ENCODE measurements at regions not wholly inside any gene's neighbourhood (a gene's known extent, or its start where the extent isn't known, plus 50 kb on each side); places are given as distances from the start of the nearest gene placed in this dataset.

DNA sequence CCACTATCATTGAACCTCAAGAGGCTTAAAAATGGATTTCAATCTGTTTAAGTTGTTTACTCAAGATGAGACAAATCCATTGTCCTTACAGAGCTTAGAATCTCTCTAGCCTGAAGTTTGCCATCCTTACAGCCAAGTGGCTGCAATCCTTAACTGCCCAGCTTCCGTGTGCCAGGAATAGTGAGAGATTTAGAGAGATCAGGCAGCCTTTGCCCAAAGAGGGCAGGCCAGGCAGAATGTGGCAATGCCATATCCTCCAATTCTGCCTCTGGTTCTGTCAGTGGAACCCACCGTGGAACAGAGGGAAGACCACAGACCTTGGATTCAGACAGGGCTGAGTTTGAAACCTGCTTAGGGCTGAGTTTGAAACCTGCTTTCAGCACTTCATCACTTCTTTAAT is 374.3 kb downstream of the VPS13C start:
- no peak for DNase-seq (ENCODE audit: low read depth)
- TF ChIP-seq CTCF (conservative IDR thresholded peaks at IDR 0.05; ENCODE audit: low read depth, low read length), result no peak
- H3K4me3 ChIP-seq (ENCODE audit: low read depth, low read length), result no peak overlapping the region

- TF ChIP-seq CTCF (conservative IDR thresholded peaks at IDR 0.05; ENCODE audit: low read depth, low read length), result no peak
- DNase-seq (ENCODE audit: low read depth), result no peak
These were observed 374.7 kb downstream of the VPS13C start for GRCh38 chr15:61685534-61685933.

DNA sequence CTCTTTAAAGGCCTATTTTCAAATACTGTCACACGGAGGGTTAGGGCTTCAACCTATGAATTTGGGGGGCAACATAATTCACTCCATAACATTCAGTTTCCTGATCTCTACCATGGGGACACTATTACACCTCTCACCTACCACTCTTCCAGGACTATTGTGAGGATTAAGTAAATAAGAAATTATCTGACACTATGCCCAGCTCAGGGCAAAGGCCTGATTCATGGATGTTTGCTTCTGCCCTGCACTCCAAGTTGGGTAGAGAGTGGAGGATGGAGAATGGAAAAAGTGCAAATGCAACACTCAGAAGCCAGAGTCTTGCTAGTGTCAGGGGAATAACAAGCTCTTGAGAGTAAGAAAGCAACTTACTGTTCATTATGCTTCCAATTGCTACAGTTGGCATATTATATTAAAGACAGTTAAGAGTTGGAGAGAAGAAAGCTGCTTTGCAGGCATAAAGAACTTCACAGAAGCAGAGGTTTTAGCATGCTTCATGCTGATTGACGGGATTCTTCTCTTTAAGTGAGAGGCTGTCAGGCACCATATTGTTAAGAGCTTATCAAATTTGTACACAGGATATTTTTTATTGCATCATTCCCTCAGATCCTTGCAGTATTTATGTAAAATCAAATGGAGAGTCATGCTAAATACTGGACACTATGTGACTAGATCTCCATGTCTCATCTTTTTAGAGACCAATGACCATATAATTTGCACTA is 375.3 kb downstream of the VPS13C start:
- no peak for DNase-seq (ENCODE audit: low read depth)
- H3K4me3 ChIP-seq (ENCODE audit: low read depth, low read length), result no peak overlapping the region
- TF ChIP-seq CTCF (conservative IDR thresholded peaks at IDR 0.05; ENCODE audit: low read depth, low read length), result no peak

More at GRCh38 chr15:61685534-61685933, 374.7 kb downstream of the VPS13C start:
- H3K4me3 ChIP-seq (ENCODE audit: low read depth, low read length), result no peak overlapping the region

- no peak for TF ChIP-seq CTCF (conservative IDR thresholded peaks at IDR 0.05; ENCODE audit: low read depth, low read length)
- H3K4me3 ChIP-seq (ENCODE audit: low read depth, low read length), result no peak overlapping the region
- DNase-seq (ENCODE audit: low read depth), result no peak
These were observed 377.1 kb downstream of the VPS13C start for GRCh38 chr15:61682891-61683735.

GRCh38 chr15:61681676-61682075 is 378.6 kb downstream of the VPS13C start:
- TF ChIP-seq CTCF (conservative IDR thresholded peaks at IDR 0.05; ENCODE audit: low read depth, low read length), result no peak
- no peak for DNase-seq (ENCODE audit: low read depth)
- H3K4me3 ChIP-seq (ENCODE audit: low read depth, low read length), result no peak overlapping the region

DNA sequence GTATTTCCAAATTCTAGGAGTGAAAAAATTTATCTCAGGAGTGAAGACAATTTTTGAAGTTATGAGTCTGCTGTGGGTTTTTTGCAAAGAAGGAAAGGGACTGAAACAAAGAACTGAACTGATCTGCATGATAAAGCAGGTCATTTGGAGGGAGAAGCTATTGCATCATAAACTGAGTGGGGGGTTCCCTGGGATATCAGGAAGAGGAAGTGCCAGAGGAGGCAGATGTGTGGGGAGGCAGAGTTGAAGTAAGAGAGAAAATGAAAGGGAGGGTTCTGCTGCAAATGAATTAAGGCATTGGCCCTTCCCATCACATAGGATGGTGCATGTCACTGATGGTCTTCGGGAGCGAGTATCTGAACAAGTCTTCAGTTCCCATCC is 379.2 kb downstream of the VPS13C start:
- no peak for DNase-seq (ENCODE audit: low read depth)

More for the DNA sequence above, 379.2 kb downstream of the VPS13C start:
- no peak overlapping the region for H3K4me3 ChIP-seq (ENCODE audit: low read depth, low read length)
- TF ChIP-seq CTCF (conservative IDR thresholded peaks at IDR 0.05; ENCODE audit: low read depth, low read length), result no peak

Data from choroid plexus epithelial cell (primary cell).